Activated naive CD4-positive, alpha-beta T cell treated with anti-CD3 and anti-CD28 coated beads, Interleukin-2, amount 10 ng/mL, durations not matched to agents 7 days and 5 days (primary cell): ENCODE measurements at regions not wholly inside any gene's neighbourhood (a gene's known extent, or its start where the extent isn't known, plus 50 kb on each side); places are given as distances from the start of the nearest gene placed in this dataset.
"Not testable (repeated sequence)": the region's sequence is repeated elsewhere in the genome, so short reads cannot be mapped to it uniquely, and the experiment has no call there.

ENCODE experiments used
- CTCF ChIA-PET: fragments of 350-600 bp; sonication (Branson Sonifier 250); formaldehyde crosslinking; loops from one replicate; lab custom pipeline; 2021; ENCODE audit warnings: antibody characterized with exemption; lab: Charles Lee
- DNase-seq: peaks from one replicate; pipeline ENCODE4 v3.0.0-alpha.2; 2020
- H3K27ac Mint-ChIP-seq: one replicate; pipeline ENCODE4 v1.8.0; 2021; ENCODE audit warnings: mild to moderate bottlenecking, moderate library complexity, mixed read lengths
- H3K27me3 Mint-ChIP-seq: one replicate; pipeline ENCODE4 v1.8.0; 2021; ENCODE audit warnings: mild to moderate bottlenecking, mixed read lengths
- H3K36me3 Mint-ChIP-seq: one replicate; pipeline ENCODE4 v1.8.0; 2021; ENCODE audit warnings: mixed read lengths
- H3K4me1 Mint-ChIP-seq: one replicate; pipeline ENCODE4 v1.8.0; 2021; ENCODE audit warnings: mixed read lengths
- H3K4me3 Mint-ChIP-seq: one replicate; pipeline ENCODE4 v1.8.0; 2021; ENCODE audit warnings: mild to moderate bottlenecking, moderate library complexity, mixed read lengths
- H3K9me3 Mint-ChIP-seq: one replicate; pipeline ENCODE4 v1.8.0; 2021; ENCODE audit warnings: mixed read lengths

DNA sequence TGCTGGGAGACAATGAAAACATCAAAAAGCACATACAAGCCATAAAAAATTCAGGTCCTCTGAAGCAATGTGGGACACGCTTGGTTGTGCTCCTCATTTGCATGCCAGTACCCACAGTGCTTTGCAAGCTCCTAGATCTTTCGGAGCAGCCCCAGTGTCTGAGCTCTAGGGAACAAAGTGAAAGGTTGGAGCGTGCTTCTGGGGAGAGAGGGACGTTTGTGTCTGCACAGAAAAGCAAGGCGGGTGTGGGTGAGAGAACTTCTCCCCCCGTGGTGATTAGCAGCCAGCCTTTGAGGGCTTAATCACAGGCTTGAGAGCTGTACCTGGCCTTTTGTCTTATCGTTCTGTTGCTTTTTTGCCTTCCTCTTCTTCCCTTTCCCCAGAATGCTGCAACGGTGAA, 76.7 kb upstream of the HABP2 start:
- no peak for DNase-seq
- H3K36me3 Mint-ChIP-seq, result no peaks in the 10 kb centered on the region
- H3K9me3 Mint-ChIP-seq, result peaks cover 18% of the 10 kb centered on the region
- no peak overlapping the region for H3K4me3 Mint-ChIP-seq
- H3K27me3 Mint-ChIP-seq, result no peaks in the 10 kb centered on the region
- no peak overlapping the region for H3K27ac Mint-ChIP-seq
- no peaks in the 10 kb centered on the region for H3K4me1 Mint-ChIP-seq
- CTCF ChIA-PET, result no interaction called here

DNA sequence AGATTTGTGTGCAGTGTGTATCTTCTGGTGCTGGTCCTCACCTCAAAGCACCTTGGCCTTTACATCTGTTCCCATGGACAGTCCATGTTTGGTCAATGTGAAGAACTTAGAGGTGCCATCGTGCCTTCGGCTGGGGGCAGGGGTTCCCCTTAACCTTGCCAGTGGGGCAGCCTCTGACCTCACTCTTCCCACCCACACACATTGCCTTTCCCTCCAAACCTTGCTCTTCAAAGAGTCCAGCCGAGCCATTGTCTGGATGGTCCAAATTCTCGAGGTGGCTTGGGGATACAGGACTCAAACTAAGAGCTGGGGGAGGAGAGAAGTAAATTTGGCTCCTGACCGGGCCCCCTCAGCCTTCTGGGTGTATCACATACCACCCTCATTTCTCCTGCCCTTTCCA, 76.2 kb upstream of the HABP2 start:
- no peaks in the 10 kb centered on the region for H3K36me3 Mint-ChIP-seq

DNA sequence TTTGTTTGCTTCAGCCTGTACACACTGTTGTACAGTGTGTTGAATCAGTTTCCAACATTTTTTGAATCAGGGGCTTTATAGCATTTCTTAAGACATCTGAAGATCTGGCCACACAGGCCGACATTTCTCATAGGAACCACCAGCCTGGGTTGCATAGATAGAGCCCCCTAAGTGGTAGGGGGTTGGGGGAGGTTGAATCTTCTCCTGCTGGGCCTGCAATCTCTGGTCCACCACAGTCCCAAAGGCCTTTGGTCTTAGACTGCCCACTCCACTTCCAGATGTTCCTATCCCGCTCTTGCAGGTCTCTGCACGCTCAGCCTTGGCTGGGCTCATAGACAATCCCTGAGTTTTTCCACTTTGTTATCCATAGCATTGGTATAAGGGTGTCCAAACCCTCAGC, 75.4 kb upstream of the HABP2 start:
- Mint-ChIP-seq H3K27me3 (no peaks in the 10 kb centered on the region), H3K4me3 (no peak overlapping the region), H3K9me3 (peaks cover 18% of the 10 kb centered on the region), H3K4me1 (no peaks in the 10 kb centered on the region), H3K27ac (no peak overlapping the region), H3K36me3 (no peaks in the 10 kb centered on the region)
- no peak for DNase-seq
- CTCF ChIA-PET, result no interaction called here

More for the DNA sequence above, 76.2 kb upstream of the HABP2 start:
- CTCF ChIA-PET, result no interaction called here
- Mint-ChIP-seq H3K4me1 (no peaks in the 10 kb centered on the region), H3K27me3 (no peaks in the 10 kb centered on the region), H3K4me3 (no peak overlapping the region), H3K9me3 (peaks cover 18% of the 10 kb centered on the region), H3K27ac (no peak overlapping the region)
- DNase-seq, result no peak

DNA sequence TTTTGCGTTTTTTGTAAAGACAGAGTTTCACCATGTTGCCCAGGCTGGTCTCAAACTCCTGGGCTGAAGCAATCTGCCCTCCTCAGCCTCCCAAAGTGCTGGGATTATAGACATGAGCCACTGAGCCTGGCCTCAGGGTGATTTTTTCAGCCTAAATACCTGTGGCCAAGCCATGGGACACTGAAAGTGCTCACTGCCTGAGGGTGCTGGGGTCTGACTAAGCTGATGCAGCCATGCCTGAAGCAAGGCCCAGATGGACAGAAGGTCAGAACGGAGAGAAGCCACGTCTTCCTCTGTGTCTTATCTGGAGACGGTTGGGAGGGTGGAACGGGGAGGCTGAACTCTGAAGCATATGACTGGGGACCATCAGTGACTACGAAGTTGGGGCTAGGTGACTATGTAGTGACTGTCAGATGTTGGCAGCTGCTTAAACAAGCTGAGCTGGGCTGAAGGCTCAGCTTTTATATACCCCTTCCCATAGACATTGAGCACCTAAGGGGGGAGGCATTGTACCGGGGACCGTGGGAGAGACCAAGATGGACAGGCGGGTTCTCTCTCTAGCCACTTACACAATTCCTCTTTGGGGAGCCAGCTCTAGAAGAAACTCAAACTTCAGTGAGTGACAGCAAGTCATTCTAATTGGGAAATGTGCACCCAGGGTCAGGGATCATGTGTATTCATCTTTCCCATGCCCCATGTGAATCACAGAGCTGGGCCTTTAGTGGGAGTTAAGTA, 73.3 kb upstream of the HABP2 start:
- H3K27ac Mint-ChIP-seq, result no peak overlapping the region
- no peaks in the 10 kb centered on the region for H3K27me3 Mint-ChIP-seq
- no peaks in the 10 kb centered on the region for H3K36me3 Mint-ChIP-seq
- H3K9me3 Mint-ChIP-seq, result peaks cover 18% of the 10 kb centered on the region
- no peak overlapping the region for H3K4me3 Mint-ChIP-seq
- no peak for DNase-seq
- CTCF ChIA-PET, result no interaction called here
- H3K4me1 Mint-ChIP-seq, result no peaks in the 10 kb centered on the region

DNA sequence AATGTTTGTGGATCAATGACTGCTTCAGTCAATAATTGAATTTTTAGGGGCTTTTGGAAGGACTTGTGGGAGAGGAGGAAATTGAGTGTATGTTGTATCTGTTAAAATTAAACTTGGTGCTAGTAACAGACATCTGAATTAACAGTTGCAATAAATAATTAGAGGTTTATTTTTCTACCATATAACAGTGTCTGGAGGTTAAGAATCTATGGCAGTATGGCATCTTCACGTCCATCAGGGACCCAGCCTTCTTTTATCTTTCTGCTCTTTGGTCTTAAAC, 72.8 kb upstream of the HABP2 start:
- Mint-ChIP-seq H3K36me3 (no peaks in the 10 kb centered on the region), H3K4me1 (no peaks in the 10 kb centered on the region), H3K4me3 (no peak overlapping the region), H3K9me3 (peaks cover 18% of the 10 kb centered on the region), H3K27ac (no peak overlapping the region), H3K27me3 (no peaks in the 10 kb centered on the region)
- no peak for DNase-seq
- CTCF ChIA-PET, result no interaction called here

DNA sequence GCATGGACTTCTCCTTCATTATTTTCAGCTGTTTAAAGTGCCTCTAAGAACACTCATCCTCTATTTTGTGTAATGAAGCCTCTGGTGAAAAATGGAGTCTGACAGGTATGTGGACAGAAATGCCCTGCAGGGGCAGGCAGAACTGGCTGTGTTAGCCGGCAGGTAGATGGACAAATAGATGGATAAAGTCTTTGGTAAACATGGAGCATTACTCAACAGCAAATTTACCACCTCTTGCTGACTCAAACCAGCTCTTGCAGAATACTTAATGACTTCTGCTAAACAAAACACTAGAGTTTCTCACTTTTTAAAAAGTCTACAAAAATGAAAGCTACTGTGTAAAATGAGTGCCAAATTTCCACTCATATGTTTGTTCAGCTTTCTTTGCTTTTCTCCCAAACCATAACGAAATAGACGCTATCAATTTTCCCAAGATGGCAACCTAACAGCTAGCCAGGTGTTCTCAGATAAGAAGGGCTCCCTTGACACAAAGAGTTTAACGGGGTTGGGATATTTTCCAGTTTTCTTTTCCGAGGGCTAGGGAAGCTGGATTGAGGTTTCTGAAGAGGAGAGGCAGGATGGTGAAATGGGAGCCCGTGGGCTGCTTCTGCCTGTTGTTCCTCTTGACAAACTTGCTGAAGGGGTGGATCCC, 71.9 kb upstream of the HABP2 start:
- no peaks in the 10 kb centered on the region for H3K4me1 Mint-ChIP-seq
- no peak overlapping the region for H3K27ac Mint-ChIP-seq
- no peaks in the 10 kb centered on the region for H3K27me3 Mint-ChIP-seq
- no peak for DNase-seq
- CTCF ChIA-PET, result no interaction called here
- no peaks in the 10 kb centered on the region for H3K36me3 Mint-ChIP-seq
- H3K9me3 Mint-ChIP-seq, result peaks cover 18% of the 10 kb centered on the region
- H3K4me3 Mint-ChIP-seq, result no peak overlapping the region

DNA sequence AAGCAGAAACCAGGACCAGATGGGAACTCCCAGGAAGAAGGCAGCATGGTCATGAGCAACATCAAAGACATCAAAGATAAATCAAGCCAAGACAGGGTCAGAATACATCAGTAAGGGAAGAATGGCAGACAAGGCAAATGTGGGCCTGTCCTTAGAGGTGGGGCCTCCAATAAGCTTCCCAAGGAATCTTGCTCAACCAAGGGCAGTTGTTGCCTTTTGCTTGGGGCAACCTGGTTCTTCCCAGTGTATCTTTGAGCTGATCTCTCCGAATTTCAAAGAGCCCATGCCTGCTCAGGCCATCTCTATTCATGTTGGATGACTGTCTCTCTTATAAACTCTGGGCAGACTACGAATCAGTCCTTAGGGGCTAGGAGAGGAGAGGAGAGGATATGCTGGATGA, 68.4 kb upstream of the HABP2 start:
- CTCF ChIA-PET, result no interaction called here
- Mint-ChIP-seq H3K36me3 (no peaks in the 10 kb centered on the region), H3K4me1 (no peaks in the 10 kb centered on the region), H3K27me3 (peaks cover 4% of the 10 kb centered on the region), H3K4me3 (no peak overlapping the region), H3K9me3 (peaks cover 14% of the 10 kb centered on the region), H3K27ac (no peak overlapping the region)
- no peak for DNase-seq

DNA sequence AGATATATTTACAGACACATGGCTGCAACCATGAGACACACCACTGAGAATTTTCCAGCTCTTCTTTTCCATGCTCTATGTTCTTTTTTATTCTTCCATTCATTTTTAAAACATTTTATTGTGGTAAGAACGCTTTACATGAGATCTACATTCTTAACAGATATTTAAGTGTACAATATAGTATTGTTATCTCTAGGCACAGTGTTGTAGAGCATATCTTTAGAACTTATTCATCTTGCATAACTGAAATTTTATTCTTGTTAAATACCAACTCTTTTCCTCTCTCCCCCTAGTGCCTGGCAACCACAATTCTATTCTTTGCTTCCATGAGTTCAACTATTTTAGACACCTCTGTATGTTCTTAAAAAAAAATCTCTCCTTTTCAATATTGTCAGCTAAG, 67.1 kb upstream of the HABP2 start:
- Mint-ChIP-seq H3K4me3 (no peak overlapping the region), H3K27me3 (peaks cover 4% of the 10 kb centered on the region), H3K27ac (no peak overlapping the region), H3K9me3 (peaks cover 1% of the 10 kb centered on the region), H3K4me1 (no peaks in the 10 kb centered on the region), H3K36me3 (no peaks in the 10 kb centered on the region)
- no peak for DNase-seq
- CTCF ChIA-PET, result no interaction called here

DNA sequence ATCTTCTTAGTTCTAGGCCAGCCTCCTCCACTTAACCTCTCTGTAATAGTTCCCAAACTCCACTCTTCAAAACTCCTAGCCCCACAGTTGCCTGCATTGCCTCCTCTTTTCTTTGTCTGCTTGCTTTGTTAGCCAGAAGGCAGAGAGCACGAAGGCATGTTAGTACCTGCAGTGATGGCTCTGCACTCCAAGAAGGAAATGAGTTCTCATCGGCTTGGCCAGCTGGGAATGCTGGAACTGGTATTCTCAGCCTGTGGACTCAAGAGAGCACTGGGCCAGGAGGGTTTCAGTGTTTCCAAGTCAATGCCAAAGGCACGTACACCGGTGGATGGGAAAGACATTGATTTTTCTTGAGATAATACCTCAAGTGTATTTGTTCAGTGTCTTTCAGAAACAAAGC, 66.3 kb upstream of the HABP2 start:
- H3K9me3 Mint-ChIP-seq, result no peaks in the 10 kb centered on the region
- CTCF ChIA-PET, result no interaction called here
- H3K27ac Mint-ChIP-seq, result no peak overlapping the region
- no peak overlapping the region for H3K4me3 Mint-ChIP-seq
- no peak for DNase-seq
- peaks cover 7% of the 10 kb centered on the region for H3K27me3 Mint-ChIP-seq
- no peaks in the 10 kb centered on the region for H3K36me3 Mint-ChIP-seq
- no peaks in the 10 kb centered on the region for H3K4me1 Mint-ChIP-seq

DNA sequence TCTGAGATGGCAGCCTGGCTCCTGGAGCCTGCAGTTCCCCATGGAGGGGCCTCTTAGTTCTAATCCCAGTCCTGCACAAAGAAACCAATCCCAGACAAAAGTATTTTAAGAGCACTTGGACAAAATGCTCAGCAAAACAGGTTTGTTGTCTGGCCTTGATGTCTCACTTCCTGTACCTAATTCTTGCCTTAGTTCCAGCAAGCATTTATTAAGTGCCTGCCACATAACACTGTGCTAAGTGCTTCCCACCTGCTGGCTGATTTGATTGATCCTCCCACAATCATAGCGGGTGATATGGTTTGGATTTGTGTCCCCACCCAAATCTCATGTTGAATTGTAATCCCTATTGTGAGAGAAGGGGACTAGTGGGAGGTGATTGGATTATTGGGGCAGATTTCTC, 65.7 kb upstream of the HABP2 start:
- H3K27me3 Mint-ChIP-seq, result peaks cover 8% of the 10 kb centered on the region
- no peaks in the 10 kb centered on the region for H3K9me3 Mint-ChIP-seq
- no peak overlapping the region for H3K27ac Mint-ChIP-seq

DNA sequence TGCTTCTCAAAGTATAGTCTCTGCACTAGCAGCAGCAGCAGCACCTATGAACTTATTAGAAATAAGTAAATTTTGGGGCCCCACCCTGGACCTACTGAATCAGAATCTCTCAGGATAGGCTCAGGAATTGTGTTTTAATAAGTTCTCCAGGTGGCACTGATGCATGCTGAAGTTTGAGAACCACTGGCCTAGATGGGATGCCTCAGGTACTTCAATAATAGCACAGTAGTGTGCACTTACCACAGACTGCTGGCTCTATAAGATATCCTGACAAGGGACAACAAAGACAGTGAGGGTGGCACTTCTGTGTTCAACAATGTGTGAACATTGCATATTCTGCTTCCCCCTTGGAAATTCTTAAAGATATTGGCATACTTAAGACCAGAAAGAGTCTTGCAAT, 64.7 kb upstream of the HABP2 start:
- CTCF ChIA-PET, result no interaction called here
- no peak for DNase-seq
- no peaks in the 10 kb centered on the region for H3K4me1 Mint-ChIP-seq
- no peak overlapping the region for H3K4me3 Mint-ChIP-seq
- peaks cover 8% of the 10 kb centered on the region for H3K27me3 Mint-ChIP-seq
- no peak overlapping the region for H3K27ac Mint-ChIP-seq
- no peaks in the 10 kb centered on the region for H3K36me3 Mint-ChIP-seq
- no peaks in the 10 kb centered on the region for H3K9me3 Mint-ChIP-seq

More for the DNA sequence above, 65.7 kb upstream of the HABP2 start:
- CTCF ChIA-PET, result no interaction called here
- Mint-ChIP-seq H3K4me1 (no peaks in the 10 kb centered on the region), H3K4me3 (no peak overlapping the region), H3K36me3 (no peaks in the 10 kb centered on the region)
- DNase-seq, result no peak

DNA sequence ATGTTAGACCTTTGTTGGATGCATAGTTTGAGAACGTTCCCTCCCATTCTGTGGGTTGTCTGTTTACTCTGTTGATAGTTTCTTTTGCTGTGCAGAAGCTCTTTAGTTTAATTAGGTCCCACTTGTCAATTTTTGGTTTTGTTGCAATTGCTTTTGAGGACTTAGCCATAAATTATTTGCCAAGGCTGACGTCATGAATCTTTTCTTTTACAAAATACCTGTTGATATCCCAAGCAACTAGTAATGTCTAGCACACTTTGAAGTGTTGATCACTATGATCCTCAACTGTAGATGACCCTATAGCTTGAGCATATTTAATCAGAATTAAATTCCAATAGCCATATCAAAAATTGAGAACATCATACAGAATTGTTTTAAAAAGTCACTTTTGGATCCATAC, 63.3 kb upstream of the HABP2 start:
- H3K27me3 Mint-ChIP-seq, CTCF ChIA-PET, H3K4me3 Mint-ChIP-seq, H3K4me1 Mint-ChIP-seq, DNase-seq, H3K27ac Mint-ChIP-seq, H3K36me3 Mint-ChIP-seq, H3K9me3 Mint-ChIP-seq: not testable (repeated sequence)

DNA sequence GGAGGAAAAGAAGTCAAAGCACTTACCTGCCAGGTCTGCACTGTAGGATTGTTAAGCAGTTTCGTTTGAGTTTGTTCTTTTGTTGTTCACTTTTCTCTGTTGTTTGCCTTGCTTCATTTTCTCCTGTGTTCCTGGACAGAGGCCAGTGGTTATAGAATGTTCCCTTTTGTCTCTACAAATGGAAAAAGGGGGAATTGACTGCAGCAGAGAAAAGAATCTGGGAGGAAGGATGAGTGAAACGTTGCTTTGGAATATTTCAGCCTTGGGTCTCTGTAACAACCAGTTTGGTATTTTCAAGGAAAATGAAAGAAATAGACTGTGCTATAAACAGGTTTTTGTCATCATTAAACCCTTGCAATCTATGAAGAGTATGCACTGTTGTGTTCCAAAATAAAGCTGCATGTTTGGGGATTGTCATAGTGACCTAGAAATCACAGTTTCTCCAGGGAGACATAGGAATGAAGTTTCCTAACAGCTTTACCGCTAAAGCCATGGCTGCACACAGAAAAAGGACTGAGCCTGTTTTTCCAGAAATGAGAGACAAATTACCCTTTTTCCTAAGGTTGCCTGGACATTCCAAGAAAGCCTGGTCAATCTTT, 60.8 kb upstream of the HABP2 start:
- Mint-ChIP-seq H3K9me3 (no peaks in the 10 kb centered on the region), H3K4me1 (no peaks in the 10 kb centered on the region), H3K27ac (no peak overlapping the region), H3K36me3 (no peaks in the 10 kb centered on the region), H3K4me3 (no peak overlapping the region), H3K27me3 (peaks cover 8% of the 10 kb centered on the region)
- CTCF ChIA-PET, result no interaction called here
- no peak for DNase-seq

DNA sequence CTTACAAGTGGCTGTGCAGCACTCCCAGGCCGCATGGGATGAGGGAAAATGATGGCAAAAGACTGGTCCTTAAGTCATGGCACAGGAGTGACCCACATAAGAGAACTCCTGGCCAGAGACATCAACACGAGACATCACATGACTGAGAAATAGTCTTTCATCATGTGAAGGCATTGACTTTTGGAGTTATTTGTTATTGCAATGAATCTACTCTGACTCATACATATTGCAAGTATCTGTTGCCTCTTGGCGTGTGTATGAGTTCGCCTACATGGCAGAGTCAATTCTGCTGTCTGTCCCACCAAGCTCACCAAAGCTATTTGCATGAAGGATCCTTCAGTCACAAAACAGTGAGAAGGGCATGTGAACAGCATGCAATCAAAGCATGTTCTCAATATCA, 59.7 kb upstream of the HABP2 start:
- no peaks in the 10 kb centered on the region for H3K9me3 Mint-ChIP-seq
- no peak overlapping the region for H3K4me3 Mint-ChIP-seq
- peaks cover 8% of the 10 kb centered on the region for H3K27me3 Mint-ChIP-seq
- CTCF ChIA-PET, result no interaction called here
- no peaks in the 10 kb centered on the region for H3K4me1 Mint-ChIP-seq
- no peak for DNase-seq
- H3K27ac Mint-ChIP-seq, result no peak overlapping the region
- H3K36me3 Mint-ChIP-seq, result no peaks in the 10 kb centered on the region

DNA sequence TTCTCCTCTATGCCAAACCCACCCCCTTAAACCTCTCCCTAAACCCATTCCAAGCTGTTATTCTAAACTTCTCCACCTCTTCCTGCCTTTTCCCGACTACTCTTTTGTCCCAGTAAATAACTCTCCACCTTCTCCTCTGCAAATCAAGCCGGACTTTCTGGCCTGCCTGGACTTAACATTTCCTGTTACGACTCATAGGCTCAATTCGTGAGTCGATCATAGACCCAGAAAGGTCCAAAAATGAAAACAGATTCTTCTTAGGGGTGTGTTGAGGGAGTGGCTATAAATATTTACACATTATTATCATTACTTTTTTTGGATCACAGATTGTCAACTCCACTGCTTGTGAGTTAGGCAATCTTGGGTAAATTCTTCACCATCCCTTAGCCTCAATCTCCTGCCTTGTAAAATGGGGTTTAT, 59.0 kb upstream of the HABP2 start:
- H3K4me3 Mint-ChIP-seq, result no peak overlapping the region
- no peaks in the 10 kb centered on the region for H3K9me3 Mint-ChIP-seq
- H3K4me1 Mint-ChIP-seq, result no peaks in the 10 kb centered on the region

More for the DNA sequence above, 59.0 kb upstream of the HABP2 start:
- peaks cover 8% of the 10 kb centered on the region for H3K27me3 Mint-ChIP-seq
- no peak overlapping the region for H3K27ac Mint-ChIP-seq
- CTCF ChIA-PET, result no interaction called here
- no peaks in the 10 kb centered on the region for H3K36me3 Mint-ChIP-seq
- DNase-seq, result no peak
